GM23338 (cell line): ENCODE measurements at regions not wholly inside any gene's neighbourhood (a gene's known extent, or its start where the extent isn't known, plus 50 kb on each side); places are given as distances from the start of the nearest gene placed in this dataset.

ENCODE experiments used
- ATAC-seq: fragments of 200-7000 bp; cut with Tn5 transposase; 3 replicates; pipeline ENCODE4 v1.9.1; 2020
- DNase-seq: peaks from one replicate; pipeline ENCODE4 v3.0.0-alpha.2; 2015; ENCODE audit warnings: low spot score
- H2AFZ ChIP-seq: fragments of 200-600 bp; sonication (generic); 2 replicates; pipeline ENCODE4 v1.8.0; 2016; ENCODE audit warnings: antibody characterized with exemption, mild to moderate bottlenecking, moderate library complexity
- H3F3A ChIP-seq: fragments of 200-600 bp; sonication (generic); replicated peaks from 2 replicates; pipeline ENCODE4 v1.8.0; 2017; ENCODE audit warnings: antibody characterized with exemption, mixed run types, low read depth
- H3K27ac ChIP-seq: fragments of 200-600 bp; sonication (generic); 2 replicates; pipeline ENCODE4 v1.6.1; 2016; ENCODE audit warnings: low read depth
- H3K27me3 ChIP-seq: fragments of 200-600 bp; sonication (generic); 2 replicates; pipeline ENCODE4 v1.8.0; 2016; ENCODE audit warnings: mild to moderate bottlenecking, mixed run types, moderate library complexity; ENCODE audit not compliant: insufficient read depth
- H3K36me3 ChIP-seq: fragments of 200-600 bp; sonication (generic); 2 replicates; pipeline ENCODE4 v1.8.0; 2016; ENCODE audit warnings: mild to moderate bottlenecking; ENCODE audit not compliant: insufficient read depth
- H3K4me1 ChIP-seq: fragments of 200-600 bp; sonication (generic); 2 replicates; pipeline ENCODE4 v1.8.0; 2016; ENCODE audit warnings: mild to moderate bottlenecking, moderate library complexity; ENCODE audit not compliant: insufficient read depth
- H3K4me2 ChIP-seq: fragments of 200-600 bp; sonication (generic); 2 replicates; pipeline ENCODE4 v1.7.1; 2017; ENCODE audit warnings: mixed run types
- H3K4me3 ChIP-seq: fragments of 200-600 bp; sonication (generic); 2 replicates; pipeline ENCODE4 v1.6.1; 2016; ENCODE audit warnings: mixed run types
- H3K79me2 ChIP-seq: fragments of 200-600 bp; sonication (generic); replicated peaks from 2 replicates; pipeline ENCODE4 v1.8.0; 2017; ENCODE audit warnings: mild to moderate bottlenecking; ENCODE audit not compliant: insufficient read depth
- H3K9me2 ChIP-seq: fragments of 200-600 bp; sonication (generic); 2 replicates; pipeline ENCODE4 v1.8.0; 2017; ENCODE audit not compliant: insufficient read depth
- H4K20me1 ChIP-seq: fragments of 200-600 bp; sonication (generic); replicated peaks from 2 replicates; pipeline ENCODE4 v1.8.0; 2017; ENCODE audit warnings: mild to moderate bottlenecking; ENCODE audit not compliant: insufficient read depth
- H3K27ac Mint-ChIP-seq: 2 replicates; pipeline ENCODE4 v1.8.0; 2020; ENCODE audit warnings: inconsistent platforms, mild to moderate bottlenecking, moderate library complexity, mixed read lengths
- H3K27me3 Mint-ChIP-seq: 3 replicates; pipeline ENCODE4 v1.8.0; 2022; ENCODE audit warnings: low read depth, mild to moderate bottlenecking, moderate library complexity, mixed read lengths, inconsistent platforms; ENCODE audit not compliant: insufficient read depth, poor library complexity
- H3K36me3 Mint-ChIP-seq: 3 replicates; pipeline ENCODE4 v1.8.0; 2021; ENCODE audit warnings: low read depth, mild to moderate bottlenecking, inconsistent platforms, moderate library complexity, mixed read lengths
- H3K4me1 Mint-ChIP-seq: 3 replicates; pipeline ENCODE4 v1.8.0; 2020; ENCODE audit warnings: mild to moderate bottlenecking, inconsistent platforms, mixed read lengths
- H3K4me3 Mint-ChIP-seq: 3 replicates; pipeline ENCODE4 v1.8.0; 2021; ENCODE audit warnings: moderate library complexity, mild to moderate bottlenecking, inconsistent platforms, mixed read lengths
- H3K9me3 Mint-ChIP-seq: 3 replicates; pipeline ENCODE4 v1.8.0; 2020; ENCODE audit warnings: moderate library complexity, mild to moderate bottlenecking, inconsistent platforms, mixed read lengths
- CREB1 ChIP-seq: fragments of 250-450 bp; sonication (Bioruptor Pico); IDR thresholded peaks from 2 replicates; pipeline ENCODE4 v1.5.0; 2020; ENCODE audit warnings: low read depth, mild to moderate bottlenecking, moderate library complexity
- ETS1 ChIP-seq: IDR thresholded peaks from 2 replicates; pipeline ENCODE4 v1.6.1; 2016; ENCODE audit warnings: antibody characterized with exemption
- NANOG ChIP-seq: IDR thresholded peaks from 2 replicates; pipeline ENCODE4 v1.6.1; 2016; ENCODE audit warnings: antibody characterized with exemption, borderline replicate concordance
- POLR2AphosphoS5 ChIP-seq: IDR thresholded peaks from 2 replicates; pipeline ENCODE4 v1.6.1; 2016; ENCODE audit warnings: antibody characterized with exemption, low read depth
- STAT1 ChIP-seq: IDR thresholded peaks from one replicate; pipeline ENCODE4 v1.6.1; 2016; ENCODE audit warnings: antibody characterized with exemption; ENCODE audit not compliant: unreplicated experiment
- ZNF331 ChIP-seq: fragments of 250-450 bp; sonication (Bioruptor Pico); IDR thresholded peaks from 2 replicates; pipeline ENCODE4 v1.5.0; 2020; ENCODE audit warnings: low read depth, mild to moderate bottlenecking, moderate library complexity
- TF ChIP-seq, protein P1 (sequence below): IDR thresholded peaks from one replicate; pipeline ENCODE4 v1.6.1; 2018; ENCODE audit warnings: antibody characterized with exemption; ENCODE audit not compliant: unreplicated experiment
- TF ChIP-seq, protein P2 (sequence below), 2 experiments: fragments of 200-600 bp in 1 of 2; sonication (generic) in 1 of 2; conservative IDR thresholded peaks; 2 replicates each; pipeline versions ENCODE4 v1.5.1 to v1.6.1; 2016 to 2017; ENCODE audit warnings: antibody characterized with exemption in 2 of 2, low read depth in 2 of 2, mild to moderate bottlenecking in 2 of 2, moderate library complexity in 1 of 2

DNA sequence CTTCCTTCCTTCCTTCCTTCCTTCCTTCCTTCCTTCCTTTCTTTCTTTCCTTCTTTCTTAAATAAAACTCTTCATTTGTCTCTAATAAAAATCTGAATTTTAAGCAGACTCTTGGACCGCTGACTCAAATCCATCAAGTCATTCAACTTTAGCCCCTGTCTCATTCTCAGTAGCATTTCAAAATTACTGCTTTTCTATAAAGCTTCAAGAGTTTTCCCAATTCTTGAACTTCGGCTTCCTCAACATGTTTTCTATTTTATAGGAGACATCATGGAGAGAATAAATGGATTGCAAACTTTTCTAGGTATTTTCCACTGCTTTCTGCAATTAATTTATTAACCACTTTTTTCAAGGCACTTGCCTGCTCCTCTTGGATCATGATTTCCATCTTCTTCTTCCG lies 497.1 kb upstream of the GJE1 start:
- no peaks in the 10 kb centered on the region for H3K36me3 Mint-ChIP-seq
- H3K4me3 Mint-ChIP-seq, result no peak overlapping the region
- H3K36me3 ChIP-seq, result no peaks in the 10 kb centered on the region
- H3K27me3 Mint-ChIP-seq, result no peaks in the 10 kb centered on the region
- H2AFZ ChIP-seq, result no peak overlapping the region
- H3K9me2 ChIP-seq, result no peaks in the 10 kb centered on the region
- no peak overlapping the region for H3K4me2 ChIP-seq
- ATAC-seq, result no peak
- no peaks in the 10 kb centered on the region for H3K27me3 ChIP-seq
- no peaks in the 10 kb centered on the region for H3K4me1 ChIP-seq
- H4K20me1 ChIP-seq, result no peaks in the 10 kb centered on the region
- DNase-seq, result no peak
- no peak for TF ChIP-seq STAT1
- TF ChIP-seq NANOG, result no peak
- no peak for TF ChIP-seq ETS1
- TF ChIP-seq CREB1 (CRISPR knock-in tag), result no peak
- H3K79me2 ChIP-seq, result no peaks in the 10 kb centered on the region
- no peak overlapping the region for H3K4me3 ChIP-seq
- no peak overlapping the region for H3K27ac ChIP-seq
- H3K9me3 Mint-ChIP-seq, result no peaks in the 10 kb centered on the region
- no peaks in the 10 kb centered on the region for H3F3A ChIP-seq
- no peak overlapping the region for H3K27ac Mint-ChIP-seq
- H3K4me1 Mint-ChIP-seq, result no peaks in the 10 kb centered on the region

DNA sequence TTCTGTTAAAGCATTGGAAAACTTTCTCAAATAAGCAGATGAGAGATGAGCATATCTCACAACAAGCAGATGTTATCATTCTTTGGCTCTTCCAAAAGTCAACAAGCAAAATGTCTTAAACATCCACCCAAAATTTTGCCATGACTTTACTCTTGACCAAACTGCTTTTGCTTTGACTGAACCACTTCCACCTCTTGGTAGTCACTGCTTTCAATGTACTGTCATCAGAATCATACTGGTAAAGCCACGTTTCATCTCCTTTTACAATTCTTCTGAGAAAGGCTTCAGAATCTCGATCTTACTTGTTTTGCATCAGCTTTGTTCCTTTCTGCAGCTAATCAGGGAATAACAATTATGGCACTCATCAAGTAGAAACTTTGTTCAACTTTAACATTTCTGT lies 498.5 kb upstream of the GJE1 start:
- H3K4me1 Mint-ChIP-seq, result no peaks in the 10 kb centered on the region
- no peaks in the 10 kb centered on the region for H3K79me2 ChIP-seq
- no peaks in the 10 kb centered on the region for H3K27me3 ChIP-seq
- H3K36me3 Mint-ChIP-seq, result no peaks in the 10 kb centered on the region
- H2AFZ ChIP-seq, result no peak overlapping the region
- no peak overlapping the region for H3K27ac Mint-ChIP-seq
- H3K9me2 ChIP-seq, result no peaks in the 10 kb centered on the region
- H3F3A ChIP-seq, result no peaks in the 10 kb centered on the region
- no peaks in the 10 kb centered on the region for H3K9me3 Mint-ChIP-seq
- H3K36me3 ChIP-seq, result no peaks in the 10 kb centered on the region
- no peak overlapping the region for H3K4me2 ChIP-seq
- no peaks in the 10 kb centered on the region for H4K20me1 ChIP-seq
- H3K27ac ChIP-seq, result no peak overlapping the region
- DNase-seq (no peak), ATAC-seq (no peak)
- no peak overlapping the region for H3K4me3 ChIP-seq
- H3K27me3 Mint-ChIP-seq, result no peaks in the 10 kb centered on the region
- no peak overlapping the region for H3K4me3 Mint-ChIP-seq
- no peaks in the 10 kb centered on the region for H3K4me1 ChIP-seq
- TF ChIP-seq CREB1 (CRISPR knock-in tag) (no peak), POLR2AphosphoS5 (no peak), NANOG (no peak), ZNF331 (CRISPR knock-in tag) (no peak), ETS1 (no peak)
- TF ChIP-seq, protein P1, sequence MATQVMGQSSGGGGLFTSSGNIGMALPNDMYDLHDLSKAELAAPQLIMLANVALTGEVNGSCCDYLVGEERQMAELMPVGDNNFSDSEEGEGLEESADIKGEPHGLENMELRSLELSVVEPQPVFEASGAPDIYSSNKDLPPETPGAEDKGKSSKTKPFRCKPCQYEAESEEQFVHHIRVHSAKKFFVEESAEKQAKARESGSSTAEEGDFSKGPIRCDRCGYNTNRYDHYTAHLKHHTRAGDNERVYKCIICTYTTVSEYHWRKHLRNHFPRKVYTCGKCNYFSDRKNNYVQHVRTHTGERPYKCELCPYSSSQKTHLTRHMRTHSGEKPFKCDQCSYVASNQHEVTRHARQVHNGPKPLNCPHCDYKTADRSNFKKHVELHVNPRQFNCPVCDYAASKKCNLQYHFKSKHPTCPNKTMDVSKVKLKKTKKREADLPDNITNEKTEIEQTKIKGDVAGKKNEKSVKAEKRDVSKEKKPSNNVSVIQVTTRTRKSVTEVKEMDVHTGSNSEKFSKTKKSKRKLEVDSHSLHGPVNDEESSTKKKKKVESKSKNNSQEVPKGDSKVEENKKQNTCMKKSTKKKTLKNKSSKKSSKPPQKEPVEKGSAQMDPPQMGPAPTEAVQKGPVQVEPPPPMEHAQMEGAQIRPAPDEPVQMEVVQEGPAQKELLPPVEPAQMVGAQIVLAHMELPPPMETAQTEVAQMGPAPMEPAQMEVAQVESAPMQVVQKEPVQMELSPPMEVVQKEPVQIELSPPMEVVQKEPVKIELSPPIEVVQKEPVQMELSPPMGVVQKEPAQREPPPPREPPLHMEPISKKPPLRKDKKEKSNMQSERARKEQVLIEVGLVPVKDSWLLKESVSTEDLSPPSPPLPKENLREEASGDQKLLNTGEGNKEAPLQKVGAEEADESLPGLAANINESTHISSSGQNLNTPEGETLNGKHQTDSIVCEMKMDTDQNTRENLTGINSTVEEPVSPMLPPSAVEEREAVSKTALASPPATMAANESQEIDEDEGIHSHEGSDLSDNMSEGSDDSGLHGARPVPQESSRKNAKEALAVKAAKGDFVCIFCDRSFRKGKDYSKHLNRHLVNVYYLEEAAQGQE, result no peak
- TF ChIP-seq, protein P2, sequence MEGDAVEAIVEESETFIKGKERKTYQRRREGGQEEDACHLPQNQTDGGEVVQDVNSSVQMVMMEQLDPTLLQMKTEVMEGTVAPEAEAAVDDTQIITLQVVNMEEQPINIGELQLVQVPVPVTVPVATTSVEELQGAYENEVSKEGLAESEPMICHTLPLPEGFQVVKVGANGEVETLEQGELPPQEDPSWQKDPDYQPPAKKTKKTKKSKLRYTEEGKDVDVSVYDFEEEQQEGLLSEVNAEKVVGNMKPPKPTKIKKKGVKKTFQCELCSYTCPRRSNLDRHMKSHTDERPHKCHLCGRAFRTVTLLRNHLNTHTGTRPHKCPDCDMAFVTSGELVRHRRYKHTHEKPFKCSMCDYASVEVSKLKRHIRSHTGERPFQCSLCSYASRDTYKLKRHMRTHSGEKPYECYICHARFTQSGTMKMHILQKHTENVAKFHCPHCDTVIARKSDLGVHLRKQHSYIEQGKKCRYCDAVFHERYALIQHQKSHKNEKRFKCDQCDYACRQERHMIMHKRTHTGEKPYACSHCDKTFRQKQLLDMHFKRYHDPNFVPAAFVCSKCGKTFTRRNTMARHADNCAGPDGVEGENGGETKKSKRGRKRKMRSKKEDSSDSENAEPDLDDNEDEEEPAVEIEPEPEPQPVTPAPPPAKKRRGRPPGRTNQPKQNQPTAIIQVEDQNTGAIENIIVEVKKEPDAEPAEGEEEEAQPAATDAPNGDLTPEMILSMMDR (conservative IDR thresholded peaks at IDR 0.05; ENCODE audit: low read depth in 2 of 2), result no peak
